ENCODE measurements at regions not wholly inside any gene's neighbourhood (a gene's known extent, or its start where the extent isn't known, plus 50 kb on each side); places are given as distances from the start of the nearest gene placed in this dataset.

GRCh38 chr20:52532674-52533073 lies 341.1 kb upstream of the ZFP64 start:
- TF ChIP-seq, protein P1, sequence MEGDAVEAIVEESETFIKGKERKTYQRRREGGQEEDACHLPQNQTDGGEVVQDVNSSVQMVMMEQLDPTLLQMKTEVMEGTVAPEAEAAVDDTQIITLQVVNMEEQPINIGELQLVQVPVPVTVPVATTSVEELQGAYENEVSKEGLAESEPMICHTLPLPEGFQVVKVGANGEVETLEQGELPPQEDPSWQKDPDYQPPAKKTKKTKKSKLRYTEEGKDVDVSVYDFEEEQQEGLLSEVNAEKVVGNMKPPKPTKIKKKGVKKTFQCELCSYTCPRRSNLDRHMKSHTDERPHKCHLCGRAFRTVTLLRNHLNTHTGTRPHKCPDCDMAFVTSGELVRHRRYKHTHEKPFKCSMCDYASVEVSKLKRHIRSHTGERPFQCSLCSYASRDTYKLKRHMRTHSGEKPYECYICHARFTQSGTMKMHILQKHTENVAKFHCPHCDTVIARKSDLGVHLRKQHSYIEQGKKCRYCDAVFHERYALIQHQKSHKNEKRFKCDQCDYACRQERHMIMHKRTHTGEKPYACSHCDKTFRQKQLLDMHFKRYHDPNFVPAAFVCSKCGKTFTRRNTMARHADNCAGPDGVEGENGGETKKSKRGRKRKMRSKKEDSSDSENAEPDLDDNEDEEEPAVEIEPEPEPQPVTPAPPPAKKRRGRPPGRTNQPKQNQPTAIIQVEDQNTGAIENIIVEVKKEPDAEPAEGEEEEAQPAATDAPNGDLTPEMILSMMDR (IDR thresholded peaks at IDR 0.05) = no peak
- no peak for TF ChIP-seq SIN3A (IDR thresholded peaks at IDR 0.05; ENCODE audit: borderline replicate concordance, insufficient read depth, low read depth, low read length)
- no peak for TF ChIP-seq POLR2AphosphoS5 (IDR thresholded peaks at IDR 0.05; ENCODE audit: low read depth, low read length)
- TF ChIP-seq TCF7L2 (IDR thresholded peaks at IDR 0.05; ENCODE audit: low read depth, low read length) = no peak
